ENCODE measurements at regions not wholly inside any gene's neighbourhood (a gene's known extent, or its start where the extent isn't known, plus 50 kb on each side); places are given as distances from the start of the nearest gene placed in this dataset.

DNA sequence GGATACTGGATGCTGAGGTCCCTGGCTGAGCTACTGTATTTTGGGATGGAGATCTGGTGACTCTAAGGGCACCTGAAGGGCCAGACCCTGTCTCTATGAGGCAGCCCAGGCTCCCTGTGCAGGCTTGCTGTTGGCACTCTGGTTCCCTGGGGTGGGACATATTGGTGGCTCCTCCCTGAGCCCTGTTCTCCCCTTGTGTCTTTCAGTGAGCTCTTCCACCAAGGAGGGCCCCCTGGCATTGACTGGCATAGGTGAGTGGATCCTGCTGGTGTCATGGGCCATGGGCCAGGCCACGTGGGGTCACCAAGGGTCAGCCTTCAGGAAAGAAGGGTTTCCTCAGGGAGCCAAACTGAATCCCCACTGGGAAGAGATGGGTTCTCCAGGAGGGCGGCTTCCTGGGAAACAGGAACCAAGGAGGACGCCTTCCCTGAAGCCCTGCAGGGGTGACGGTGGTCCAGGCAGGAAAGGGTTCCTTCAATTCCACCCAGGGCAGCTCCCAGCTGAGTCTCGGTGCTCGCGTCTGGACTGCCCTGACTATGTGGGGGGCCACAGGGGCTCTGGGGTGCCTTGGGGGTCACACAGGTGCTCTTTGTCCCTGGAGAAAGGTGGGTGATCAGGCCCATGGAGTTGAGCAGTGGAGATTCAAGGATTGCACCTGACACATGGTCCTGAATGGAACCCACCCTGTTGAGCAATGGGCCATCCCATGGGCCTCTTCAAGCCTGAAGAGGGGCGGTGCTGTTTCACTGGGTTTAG is 220.4 kb downstream of the SNRPN start:
- H3K4me3 ChIP-seq (ENCODE audit: low read length) = no peak overlapping the region
- no peak overlapping the region for H3K9ac ChIP-seq (ENCODE audit: low read length)
- no peaks in the 10 kb centered on the region for H3K4me1 ChIP-seq (ENCODE audit: control insufficient read depth, insufficient read depth, low read length)
- H3K27ac ChIP-seq (ENCODE audit: low read depth, low read length) = no peak overlapping the region
- H3K27me3 ChIP-seq (ENCODE audit: control insufficient read depth, insufficient read depth, low read length) = no peaks in the 10 kb centered on the region
- H3K36me3 ChIP-seq (ENCODE audit: control insufficient read depth, insufficient read depth, low read length) = no peaks in the 10 kb centered on the region

DNA sequence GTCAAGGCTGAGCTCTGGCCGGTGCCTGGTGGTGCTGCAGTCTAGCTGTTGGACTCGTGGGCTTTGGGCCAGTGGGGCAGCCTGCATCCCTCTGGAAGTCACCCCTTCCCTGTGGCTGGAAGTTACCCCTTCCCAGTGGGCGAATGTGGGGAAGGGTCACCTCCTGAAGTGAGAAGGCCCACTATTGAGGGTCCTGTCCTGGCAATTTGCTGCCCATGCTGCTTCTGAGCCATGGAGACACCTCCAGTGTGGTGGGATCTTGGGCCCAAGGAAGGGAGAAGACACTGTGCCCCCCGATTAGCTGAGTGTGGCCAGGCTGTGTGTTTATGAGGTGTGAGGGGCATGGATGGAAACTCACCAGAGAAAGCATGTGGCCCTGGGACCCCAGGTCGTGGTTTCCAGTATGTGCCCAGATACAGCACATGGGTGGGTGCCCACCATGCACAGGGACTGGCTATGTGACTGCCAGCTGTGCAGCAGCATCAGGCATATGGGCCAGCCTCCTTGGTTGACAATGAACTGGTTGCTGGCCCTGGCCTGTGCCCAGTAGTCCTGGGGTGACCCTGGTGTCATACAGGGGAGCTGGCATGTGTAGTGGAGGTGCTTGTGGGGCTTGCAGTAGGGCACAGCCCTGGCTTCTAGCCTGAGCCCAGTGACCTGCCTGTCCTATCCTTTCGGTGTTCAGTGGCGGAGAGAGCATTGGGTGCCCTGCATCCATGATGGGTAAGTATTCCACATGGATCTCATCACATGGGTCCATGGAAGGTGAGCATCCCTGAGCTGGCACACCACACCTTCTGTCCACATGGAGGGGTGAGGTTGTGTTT is 221.2 kb downstream of the SNRPN start:
- Histone ChIP-seq H3K27me3 (ENCODE audit: control insufficient read depth, insufficient read depth, low read length) (no peaks in the 10 kb centered on the region), H3K4me1 (ENCODE audit: control insufficient read depth, insufficient read depth, low read length) (no peaks in the 10 kb centered on the region), H3K36me3 (ENCODE audit: control insufficient read depth, insufficient read depth, low read length) (no peaks in the 10 kb centered on the region), H3K4me3 (ENCODE audit: low read length) (no peak overlapping the region), H3K9ac (ENCODE audit: low read length) (no peak overlapping the region), H3K27ac (ENCODE audit: low read depth, low read length) (no peak overlapping the region)

DNA sequence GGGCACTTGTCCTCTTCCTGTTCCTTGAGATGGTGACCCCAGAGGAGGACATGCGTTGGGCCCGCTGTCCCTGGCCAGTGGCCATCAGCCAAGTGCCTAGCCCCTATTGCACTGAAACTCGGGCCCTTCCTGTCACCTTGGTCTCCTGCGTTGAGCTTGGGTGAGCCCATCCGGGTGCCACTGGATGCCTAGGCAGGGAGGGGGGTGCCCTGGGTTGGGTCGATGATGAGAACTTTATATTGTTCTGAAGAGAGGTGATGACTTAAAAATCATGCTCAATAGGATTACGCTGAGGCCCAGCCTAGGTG is 221.8 kb downstream of the SNRPN start:
- Histone ChIP-seq H3K4me1 (ENCODE audit: control insufficient read depth, insufficient read depth, low read length) (no peaks in the 10 kb centered on the region), H3K27me3 (ENCODE audit: control insufficient read depth, insufficient read depth, low read length) (no peaks in the 10 kb centered on the region), H3K36me3 (ENCODE audit: control insufficient read depth, insufficient read depth, low read length) (no peaks in the 10 kb centered on the region)

DNA sequence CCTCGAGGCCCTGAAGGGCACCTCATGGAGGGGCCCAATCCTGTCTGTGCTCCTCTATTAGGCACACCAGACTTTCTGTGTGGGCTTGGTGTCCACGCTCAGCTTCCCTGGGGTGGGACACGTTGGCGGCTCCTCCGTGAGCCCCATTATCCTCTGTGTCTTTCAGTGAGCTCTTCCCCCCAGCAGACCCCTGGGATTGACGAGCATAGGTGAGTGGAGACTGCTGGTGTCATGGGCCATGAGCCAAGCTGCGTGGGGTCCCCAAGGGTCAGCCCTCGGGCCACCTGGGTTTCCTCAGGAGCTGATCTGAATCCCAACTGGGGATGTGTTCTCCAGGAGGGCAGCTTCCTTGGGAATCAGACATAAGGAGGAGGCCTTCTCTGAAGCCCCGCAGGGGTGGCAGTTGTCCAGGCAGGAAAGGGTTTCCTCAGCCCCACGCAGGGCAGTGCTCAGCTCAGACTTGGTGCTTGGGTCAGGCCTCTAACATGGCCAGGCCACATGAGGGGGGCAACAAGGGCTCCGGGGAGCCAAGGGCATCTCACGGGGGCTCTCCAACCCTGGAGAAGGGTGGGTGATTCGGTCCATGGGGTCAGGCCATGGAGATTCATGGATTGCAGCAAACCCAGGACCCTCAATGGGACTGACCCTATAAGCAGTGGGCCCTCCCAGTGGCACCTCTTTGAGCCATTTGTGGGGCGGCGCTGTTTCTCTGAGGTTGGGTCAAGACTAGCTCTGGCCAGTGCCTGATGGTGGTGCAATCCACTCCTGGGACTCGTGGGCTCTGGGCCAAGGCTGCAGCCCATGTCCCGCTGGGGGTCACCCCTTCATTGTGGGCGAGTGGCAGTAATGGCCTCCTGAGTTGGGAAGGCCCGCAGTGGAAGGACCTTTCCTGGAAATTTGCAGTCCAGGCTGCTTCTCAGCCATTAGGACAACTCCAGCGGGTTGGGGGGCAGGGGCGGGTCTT is 222.5 kb downstream of the SNRPN start:
- Histone ChIP-seq H3K27me3 (ENCODE audit: control insufficient read depth, insufficient read depth, low read length) (no peaks in the 10 kb centered on the region), H3K36me3 (ENCODE audit: control insufficient read depth, insufficient read depth, low read length) (no peaks in the 10 kb centered on the region), H3K4me3 (ENCODE audit: low read length) (no peak overlapping the region), H3K4me1 (ENCODE audit: control insufficient read depth, insufficient read depth, low read length) (no peaks in the 10 kb centered on the region), H3K27ac (ENCODE audit: low read depth, low read length) (no peak overlapping the region), H3K9ac (ENCODE audit: low read length) (no peak overlapping the region)

More for the DNA sequence above, 221.8 kb downstream of the SNRPN start:
- H3K27ac ChIP-seq (ENCODE audit: low read depth, low read length) = no peak overlapping the region
- H3K9ac ChIP-seq (ENCODE audit: low read length) = no peak overlapping the region
- H3K4me3 ChIP-seq (ENCODE audit: low read length) = no peak overlapping the region

DNA sequence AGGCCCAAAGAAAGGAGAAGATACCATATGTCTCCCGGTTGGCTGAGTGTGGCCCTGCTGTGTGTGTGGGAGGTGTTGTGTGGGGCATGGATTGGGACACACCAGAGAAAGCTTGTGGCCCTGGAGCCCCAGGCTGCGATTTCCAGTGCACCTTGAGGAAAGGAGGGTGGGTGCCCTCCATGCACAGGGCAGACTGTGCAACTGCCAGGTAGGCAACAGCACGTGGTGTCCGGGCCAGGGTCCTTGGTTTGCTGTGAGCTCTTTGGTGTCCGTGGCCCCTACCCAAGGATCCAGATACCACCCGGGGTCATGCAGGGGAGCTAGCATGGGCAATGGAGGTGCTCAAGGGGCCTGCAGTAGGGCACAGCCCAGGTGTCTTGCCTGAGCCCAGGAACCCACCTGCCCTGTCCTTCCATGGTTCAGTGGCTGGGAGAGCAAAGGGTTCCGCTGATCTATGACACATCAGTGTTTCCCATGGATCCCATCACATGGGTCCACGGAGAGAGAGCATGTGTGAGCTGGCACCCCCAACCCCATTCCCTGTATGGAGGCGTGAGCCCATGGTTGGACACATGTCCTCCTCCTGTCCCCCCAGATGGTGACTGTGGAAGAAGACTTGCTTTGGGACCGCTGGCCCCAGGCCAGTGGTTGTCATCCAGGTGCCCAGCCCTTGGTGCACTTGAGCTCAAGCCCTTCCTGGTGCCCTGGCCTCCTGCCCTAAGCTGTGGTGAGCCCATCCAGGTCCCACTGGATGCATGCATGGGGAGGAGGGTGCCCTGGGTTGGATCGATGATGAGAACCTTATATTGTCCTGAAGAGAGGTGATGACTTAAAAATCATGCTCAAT is 223.4 kb downstream of the SNRPN start:
- H3K27ac ChIP-seq (ENCODE audit: low read depth, low read length) = no peak overlapping the region
- H3K9ac ChIP-seq (ENCODE audit: low read length) = no peak overlapping the region
- H3K36me3 ChIP-seq (ENCODE audit: control insufficient read depth, insufficient read depth, low read length) = no peaks in the 10 kb centered on the region
- no peak overlapping the region for H3K4me3 ChIP-seq (ENCODE audit: low read length)
- no peaks in the 10 kb centered on the region for H3K27me3 ChIP-seq (ENCODE audit: control insufficient read depth, insufficient read depth, low read length)
- H3K4me1 ChIP-seq (ENCODE audit: control insufficient read depth, insufficient read depth, low read length) = no peaks in the 10 kb centered on the region

DNA sequence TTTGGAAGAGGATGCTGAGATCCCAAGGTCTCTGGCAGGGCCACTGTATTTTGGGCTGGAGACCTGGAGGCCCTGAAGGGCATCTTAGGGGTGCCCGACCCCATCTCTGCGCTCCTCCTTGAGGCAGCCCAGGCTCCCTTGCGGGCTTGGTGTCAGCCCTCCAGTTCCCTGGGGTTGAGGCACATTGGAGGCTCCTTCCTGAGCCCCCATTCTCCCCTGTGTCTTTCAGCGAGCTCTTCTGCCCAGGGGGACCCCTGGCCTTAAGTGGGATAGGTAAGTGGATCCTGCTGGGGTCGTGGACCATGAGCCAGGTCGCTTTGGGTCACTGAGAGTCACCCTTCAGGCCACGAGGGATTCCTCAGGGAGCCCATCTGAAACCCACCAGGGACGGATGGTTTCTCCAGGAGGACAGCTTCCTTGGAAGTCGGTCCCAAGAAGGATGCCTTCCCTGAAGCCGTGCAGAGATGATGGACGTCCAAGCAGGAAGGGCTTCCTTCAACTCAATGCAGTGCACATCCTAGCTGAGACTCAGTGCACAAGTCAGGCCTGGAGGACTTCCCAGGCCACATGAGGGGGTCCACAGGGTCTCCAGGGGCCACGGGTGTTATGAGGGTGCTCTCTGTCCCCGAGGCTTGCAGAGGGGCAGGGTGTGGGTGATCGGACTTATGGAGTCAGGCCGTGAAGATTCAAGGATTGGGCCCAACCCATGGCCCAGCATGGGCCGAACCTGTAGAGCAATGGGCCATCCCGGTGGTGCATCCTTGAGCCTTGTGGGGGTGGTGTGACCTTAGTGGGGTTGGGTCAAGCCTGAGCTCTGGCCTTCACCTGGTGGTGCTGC is 224.3 kb downstream of the SNRPN start:
- no peaks in the 10 kb centered on the region for H3K4me1 ChIP-seq (ENCODE audit: control insufficient read depth, insufficient read depth, low read length)
- no peaks in the 10 kb centered on the region for H3K36me3 ChIP-seq (ENCODE audit: control insufficient read depth, insufficient read depth, low read length)
- H3K27me3 ChIP-seq (ENCODE audit: control insufficient read depth, insufficient read depth, low read length) = no peaks in the 10 kb centered on the region
- H3K4me3 ChIP-seq (ENCODE audit: low read length) = no peak overlapping the region
- H3K9ac ChIP-seq (ENCODE audit: low read length) = no peak overlapping the region
- H3K27ac ChIP-seq (ENCODE audit: low read depth, low read length) = no peak overlapping the region

DNA sequence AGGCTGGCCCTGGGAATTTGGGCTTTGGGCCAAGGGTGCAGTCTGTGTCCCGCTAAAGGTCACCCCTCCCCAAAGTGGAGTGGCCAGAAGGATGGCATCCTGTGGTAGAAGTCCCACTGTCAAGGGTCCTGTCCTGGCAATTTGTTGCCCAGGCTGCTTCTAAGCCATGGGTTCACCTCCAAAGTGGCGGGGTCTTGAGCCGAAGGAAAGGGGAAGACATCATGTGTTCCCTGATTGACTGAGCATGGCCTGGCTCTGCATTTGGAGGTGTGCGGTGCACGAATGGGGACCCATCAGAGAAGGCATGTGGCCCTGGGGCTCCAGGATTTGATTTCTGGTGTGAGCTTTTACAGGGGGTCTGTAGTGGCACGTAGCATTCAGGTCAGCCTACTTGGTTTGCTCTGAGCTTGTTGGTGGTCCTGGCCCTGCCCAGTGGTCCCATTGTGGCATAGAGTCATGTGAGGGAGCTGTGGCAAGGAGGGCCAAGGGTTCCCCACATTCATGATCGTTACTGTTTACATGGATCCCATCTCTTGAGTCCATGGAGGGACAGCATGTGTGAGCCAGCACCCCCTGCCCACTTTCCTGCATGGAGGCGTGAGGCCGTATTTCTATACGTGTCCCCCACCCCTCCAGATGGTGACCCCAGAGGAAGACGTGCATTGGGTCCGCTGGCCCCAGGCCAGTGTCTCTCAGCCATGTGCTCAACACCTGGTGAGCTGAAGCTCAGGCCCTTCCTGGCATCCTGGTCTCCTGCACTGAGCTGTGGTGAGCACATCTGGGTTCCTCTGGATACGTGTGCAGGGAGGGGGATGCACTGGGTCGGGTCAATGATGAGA is 225.1 kb downstream of the SNRPN start:
- H3K4me1 ChIP-seq (ENCODE audit: control insufficient read depth, insufficient read depth, low read length) = no peaks in the 10 kb centered on the region
- no peak overlapping the region for H3K9ac ChIP-seq (ENCODE audit: low read length)
- H3K27ac ChIP-seq (ENCODE audit: low read depth, low read length) = no peak overlapping the region
- H3K27me3 ChIP-seq (ENCODE audit: control insufficient read depth, insufficient read depth, low read length) = no peaks in the 10 kb centered on the region
- H3K4me3 ChIP-seq (ENCODE audit: low read length) = no peak overlapping the region
- no peaks in the 10 kb centered on the region for H3K36me3 ChIP-seq (ENCODE audit: control insufficient read depth, insufficient read depth, low read length)

DNA sequence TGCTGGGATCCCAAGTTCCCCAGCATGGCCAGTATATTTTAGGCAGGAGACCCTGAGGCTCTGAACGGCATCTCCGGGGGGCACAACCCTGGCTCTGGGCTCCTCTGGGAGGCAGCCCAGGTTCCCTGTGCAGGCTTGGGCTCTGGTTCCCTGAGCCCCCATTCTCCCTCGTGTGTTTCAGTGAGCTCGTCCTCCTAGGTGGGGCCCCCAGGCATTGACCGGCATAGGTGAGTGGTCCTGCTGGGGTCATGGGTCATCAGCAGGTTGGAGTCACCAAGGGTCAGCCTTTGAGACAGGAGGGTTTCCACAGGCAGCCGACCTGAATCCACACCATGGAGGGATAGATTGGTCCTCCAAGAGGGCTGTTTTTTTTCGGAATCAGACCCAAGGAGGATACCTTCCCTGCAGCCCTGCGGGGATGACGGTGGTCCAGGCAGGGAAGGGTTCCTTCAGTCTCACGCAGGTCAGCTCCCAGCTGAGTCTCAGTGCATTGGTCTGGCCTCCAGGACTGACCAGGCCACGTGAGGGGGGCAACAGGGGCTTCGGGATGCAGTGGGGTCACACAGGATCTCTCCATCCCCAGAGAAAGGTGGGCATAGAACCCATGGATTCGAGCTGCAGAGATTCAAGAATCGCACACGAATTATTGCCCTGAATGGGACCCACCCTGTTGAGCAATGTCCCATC is 226.0 kb downstream of the SNRPN start:
- H3K27me3 ChIP-seq (ENCODE audit: control insufficient read depth, insufficient read depth, low read length) = no peaks in the 10 kb centered on the region
- H3K9ac ChIP-seq (ENCODE audit: low read length) = no peak overlapping the region
- no peaks in the 10 kb centered on the region for H3K4me1 ChIP-seq (ENCODE audit: control insufficient read depth, insufficient read depth, low read length)

DNA sequence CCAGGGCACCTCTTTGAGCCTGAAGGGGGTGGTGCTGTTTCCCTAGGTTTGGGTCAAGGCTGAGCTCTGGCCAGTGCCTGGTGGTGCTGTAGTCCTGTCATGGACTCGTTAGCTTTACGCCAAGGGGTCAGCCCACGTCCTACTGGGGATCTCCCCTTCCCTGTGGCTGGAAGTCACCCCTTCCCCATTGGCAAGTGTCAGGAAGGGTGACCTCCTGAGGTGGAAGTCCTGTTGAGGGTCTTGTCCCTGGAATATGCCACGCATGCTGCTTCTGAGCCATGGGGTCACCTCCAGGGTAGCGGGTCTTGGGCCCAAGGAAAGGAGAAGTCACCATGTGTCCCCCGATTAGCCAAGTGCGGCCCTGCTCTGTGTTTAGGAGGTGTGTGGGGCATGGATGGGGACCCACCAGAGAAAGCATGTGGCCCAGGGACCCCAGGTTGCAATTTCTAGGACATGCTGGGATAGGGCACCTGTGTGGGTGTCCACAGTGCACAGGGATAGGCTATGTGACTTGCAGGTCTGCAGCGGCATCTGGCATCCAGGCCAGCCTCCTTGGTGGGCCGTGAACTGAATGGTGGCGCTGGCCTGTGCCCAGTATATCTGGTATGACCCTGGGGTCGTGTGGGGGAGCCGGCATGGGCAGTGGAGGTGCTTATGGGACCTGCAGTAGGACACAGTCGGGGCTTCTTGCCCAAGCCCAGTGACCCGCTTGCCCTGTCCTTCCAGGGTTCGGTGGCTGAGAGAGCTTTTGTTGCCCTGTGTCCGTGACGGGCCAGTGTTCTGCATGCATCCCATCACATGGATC is 226.7 kb downstream of the SNRPN start:
- Histone ChIP-seq H3K36me3 (ENCODE audit: control insufficient read depth, insufficient read depth, low read length) (no peaks in the 10 kb centered on the region), H3K27me3 (ENCODE audit: control insufficient read depth, insufficient read depth, low read length) (no peaks in the 10 kb centered on the region), H3K4me1 (ENCODE audit: control insufficient read depth, insufficient read depth, low read length) (no peaks in the 10 kb centered on the region), H3K4me3 (ENCODE audit: low read length) (no peak overlapping the region), H3K9ac (ENCODE audit: low read length) (no peak overlapping the region), H3K27ac (ENCODE audit: low read depth, low read length) (no peak overlapping the region)

More for the DNA sequence above, 226.0 kb downstream of the SNRPN start:
- no peaks in the 10 kb centered on the region for H3K36me3 ChIP-seq (ENCODE audit: control insufficient read depth, insufficient read depth, low read length)
- H3K27ac ChIP-seq (ENCODE audit: low read depth, low read length) = no peak overlapping the region
- H3K4me3 ChIP-seq (ENCODE audit: low read length) = no peak overlapping the region

DNA sequence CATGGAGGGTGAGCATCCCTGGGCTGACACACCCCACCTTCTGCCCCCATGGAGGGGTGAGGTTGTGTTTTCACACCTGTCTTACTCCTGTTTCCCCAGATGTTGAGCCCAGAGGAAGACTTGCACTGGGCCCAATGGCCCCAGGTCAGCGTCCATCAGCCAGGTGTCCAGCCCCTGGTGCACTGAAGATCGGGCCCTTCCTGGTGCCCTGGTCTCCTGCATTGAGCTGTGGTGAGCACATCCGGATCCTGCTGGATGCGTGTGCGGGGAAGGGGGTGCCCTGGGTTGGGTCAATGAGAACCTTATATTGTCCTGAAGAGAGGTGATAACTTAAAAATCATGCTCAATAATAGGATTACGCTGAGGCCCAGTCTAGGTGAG is 227.3 kb downstream of the SNRPN start:
- H3K4me3 ChIP-seq (ENCODE audit: low read length) = no peak overlapping the region
- no peaks in the 10 kb centered on the region for H3K36me3 ChIP-seq (ENCODE audit: control insufficient read depth, insufficient read depth, low read length)
- H3K27ac ChIP-seq (ENCODE audit: low read depth, low read length) = no peak overlapping the region
- H3K9ac ChIP-seq (ENCODE audit: low read length) = no peak overlapping the region
- no peaks in the 10 kb centered on the region for H3K4me1 ChIP-seq (ENCODE audit: control insufficient read depth, insufficient read depth, low read length)
- H3K27me3 ChIP-seq (ENCODE audit: control insufficient read depth, insufficient read depth, low read length) = no peaks in the 10 kb centered on the region
